Caco-2 (cell line): ENCODE measurements at regions not wholly inside any gene's neighbourhood (a gene's known extent, or its start where the extent isn't known, plus 50 kb on each side); places are given as distances from the start of the nearest gene placed in this dataset.

Source experiments
- BruUV-seq: library from RNA; stranded (reverse); fragments of 400-500 nt; replicated peaks from 2 replicates; lab custom pipeline; 2021; lab: Mats Ljungman, UMichigan
- CTCF ChIA-PET: fragments of 300-600 bp; sonication (Branson Sonifier 250); formaldehyde crosslinking; loops from one replicate; lab custom pipeline; 2022; ENCODE audit warnings: antibody characterized with exemption; lab: Charles Lee
- POLR2A ChIA-PET: fragments of 300-600 bp; sonication (Branson Sonifier 250); formaldehyde crosslinking; loops from one replicate; lab custom pipeline; 2022; ENCODE audit warnings: antibody characterized with exemption; lab: Charles Lee
- DNase-seq, 2 experiments: peaks; one replicate each; pipeline versions ENCODE4 v3.0.0 to v3.0.0-alpha.2; 2020 to 2022
- H3K27me3 ChIP-seq: replicated peaks from 2 replicates; pipeline ENCODE4 v1.6.0; 2011; ENCODE audit warnings: low read length; ENCODE audit not compliant: control insufficient read depth, insufficient read depth
- H3K36me3 ChIP-seq: 2 replicates; pipeline ENCODE4 v1.5.1; 2011; ENCODE audit warnings: low read length; ENCODE audit not compliant: control insufficient read depth, insufficient read depth
- H3K4me1 ChIP-seq: fragments of 250-450 bp; sonication (Bioruptor Pico); 2 replicates; pipeline ENCODE4 v1.5.1; 2020; ENCODE audit warnings: mild to moderate bottlenecking
- H3K4me3 ChIP-seq: 2 replicates; pipeline ENCODE4 v1.5.1; 2011; ENCODE audit warnings: low read depth, mild to moderate bottlenecking, control low read depth, low read length
- H3K9me3 ChIP-seq: fragments of 250-450 bp; sonication (Bioruptor Pico); 2 replicates; pipeline ENCODE4 v1.5.1; 2020; ENCODE audit warnings: mild to moderate bottlenecking, moderate library complexity
- H3K27ac Mint-ChIP-seq: one replicate; pipeline ENCODE4 v1.8.0; 2022; ENCODE audit warnings: mixed read lengths; ENCODE audit not compliant: unreplicated experiment
- H3K27me3 Mint-ChIP-seq: one replicate; pipeline ENCODE4 v1.8.0; 2022; ENCODE audit warnings: mixed read lengths; ENCODE audit not compliant: insufficient read depth, unreplicated experiment
- H3K36me3 Mint-ChIP-seq: one replicate; pipeline ENCODE4 v1.8.0; 2022; ENCODE audit warnings: mild to moderate bottlenecking, mixed read lengths; ENCODE audit not compliant: insufficient read depth, unreplicated experiment
- H3K4me1 Mint-ChIP-seq: one replicate; pipeline ENCODE4 v1.8.0; 2022; ENCODE audit warnings: low read depth, mixed read lengths; ENCODE audit not compliant: unreplicated experiment
- H3K4me3 Mint-ChIP-seq: one replicate; pipeline ENCODE4 v1.8.0; 2022; ENCODE audit warnings: mild to moderate bottlenecking, moderate library complexity, mixed read lengths; ENCODE audit not compliant: unreplicated experiment
- H3K9me3 Mint-ChIP-seq: one replicate; pipeline ENCODE4 v1.8.0; 2022; ENCODE audit warnings: mixed read lengths; ENCODE audit not compliant: unreplicated experiment
- CTCF ChIP-seq, 2 experiments: fragments of 200-600 bp in 1 of 2; IDR thresholded peaks; 1 replicate in 1 of 2; 2 replicates in 1 of 2; pipeline versions ENCODE4 v1.5.1 to v1.8.0; 2011 to 2022; ENCODE audit warnings: antibody characterized with exemption in 1 of 2, control low read depth in 1 of 2, inconsistent platforms in 1 of 2, low read depth in 1 of 2, low read length in 1 of 2, mild to moderate bottlenecking in 1 of 2, moderate library complexity in 1 of 2; ENCODE audit not compliant: insufficient read depth in 1 of 2, severe bottlenecking in 1 of 2, unreplicated experiment in 1 of 2
- intact Hi-C: fragments of 100-400 bp; cut with micrococcal nuclease; formaldehyde crosslinking; loops from one replicate; pipeline ENCODE4 v1.10.0; 2022; ENCODE audit not compliant: unreplicated experiment

- intact Hi-C loops, result no loop called here
- H3K4me1 Mint-ChIP-seq, result no peaks in the 10 kb centered on the region
- no peak overlapping the region for H3K4me3 Mint-ChIP-seq
- no peaks in the 10 kb centered on the region for H3K36me3 Mint-ChIP-seq
- no peaks in the 10 kb centered on the region for H3K27me3 Mint-ChIP-seq
- POLR2A ChIA-PET, result no interaction called here
- no TSS peak for BruUV-seq
- no peaks in the 10 kb centered on the region for H3K4me1 ChIP-seq
- TF ChIP-seq CTCF (IDR thresholded peaks at IDR 0.05; ENCODE audit: insufficient read depth in 1 of 2, low read depth in 1 of 2, low read length in 1 of 2, severe bottlenecking in 1 of 2, unreplicated experiment in 1 of 2), result no peak
- CTCF ChIA-PET, result no interaction called here
- no peak for DNase-seq
- H3K36me3 ChIP-seq, result no peaks in the 10 kb centered on the region
- H3K4me3 ChIP-seq, result no peak overlapping the region
- no peak overlapping the region for H3K27ac Mint-ChIP-seq
- peaks cover 22% of the 10 kb centered on the region for H3K9me3 Mint-ChIP-seq
- H3K9me3 ChIP-seq, result no peaks in the 10 kb centered on the region; the same call in 1 of the 2 replicates
- H3K27me3 ChIP-seq, result no peaks in the 10 kb centered on the region
These were observed 215.5 kb downstream of the ACTR3B start for GRCh38 chr7:152975076-152975475.

GRCh38 chr7:152979376-152979775 is 219.8 kb downstream of the ACTR3B start:
- POLR2A ChIA-PET, result no interaction called here
- no TSS peak for BruUV-seq
- Mint-ChIP-seq H3K27me3 (peaks cover 2% of the 10 kb centered on the region), H3K4me1 (no peaks in the 10 kb centered on the region), H3K4me3 (no peak overlapping the region), H3K27ac (no peak overlapping the region), H3K9me3 (no peaks in the 10 kb centered on the region), H3K36me3 (no peaks in the 10 kb centered on the region)
- CTCF ChIA-PET, result no interaction called here
- Histone ChIP-seq H3K4me3 (no peak overlapping the region), H3K27me3 (no peaks in the 10 kb centered on the region), H3K4me1 (no peaks in the 10 kb centered on the region), H3K36me3 (no peaks in the 10 kb centered on the region), H3K9me3 (no peaks in the 10 kb centered on the region)
- intact Hi-C loops, result no loop called here
- no peak for DNase-seq
- TF ChIP-seq CTCF (IDR thresholded peaks at IDR 0.05; ENCODE audit: insufficient read depth in 1 of 2, low read depth in 1 of 2, low read length in 1 of 2, severe bottlenecking in 1 of 2, unreplicated experiment in 1 of 2), result no peak

- no peaks in the 10 kb centered on the region for H3K27me3 ChIP-seq
- no peaks in the 10 kb centered on the region for H3K36me3 ChIP-seq
- Mint-ChIP-seq H3K27ac (no peak overlapping the region), H3K9me3 (no peaks in the 10 kb centered on the region), H3K4me3 (no peak overlapping the region), H3K4me1 (no peaks in the 10 kb centered on the region), H3K36me3 (no peaks in the 10 kb centered on the region), H3K27me3 (peaks cover 2% of the 10 kb centered on the region)
- CTCF ChIA-PET, result no interaction called here
- TF ChIP-seq CTCF (IDR thresholded peaks at IDR 0.05; ENCODE audit: insufficient read depth in 1 of 2, low read depth in 1 of 2, low read length in 1 of 2, severe bottlenecking in 1 of 2, unreplicated experiment in 1 of 2), result no peak
- H3K4me3 ChIP-seq, result no peak overlapping the region
- no peaks in the 10 kb centered on the region for H3K4me1 ChIP-seq
- DNase-seq, result no peak
- no peaks in the 10 kb centered on the region for H3K9me3 ChIP-seq
- no TSS peak for BruUV-seq
- intact Hi-C loops, result no loop called here
- POLR2A ChIA-PET, result no interaction called here
These were observed 224.9 kb downstream of the ACTR3B start for GRCh38 chr7:152984421-152984820.
